DMS114 treated with DMSO at 0.1 percent for 48 hours (cell line): ENCODE measurements at regions not wholly inside any gene's neighbourhood (a gene's known extent, or its start where the extent isn't known, plus 50 kb on each side); places are given as distances from the start of the nearest gene placed in this dataset.

ENCODE experiments used
- DNase-seq: peaks from one replicate; lab custom pipeline; 2025; ENCODE audit not compliant: unreplicated experiment; lab: John Stamatoyannopoulos, UW

DNA sequence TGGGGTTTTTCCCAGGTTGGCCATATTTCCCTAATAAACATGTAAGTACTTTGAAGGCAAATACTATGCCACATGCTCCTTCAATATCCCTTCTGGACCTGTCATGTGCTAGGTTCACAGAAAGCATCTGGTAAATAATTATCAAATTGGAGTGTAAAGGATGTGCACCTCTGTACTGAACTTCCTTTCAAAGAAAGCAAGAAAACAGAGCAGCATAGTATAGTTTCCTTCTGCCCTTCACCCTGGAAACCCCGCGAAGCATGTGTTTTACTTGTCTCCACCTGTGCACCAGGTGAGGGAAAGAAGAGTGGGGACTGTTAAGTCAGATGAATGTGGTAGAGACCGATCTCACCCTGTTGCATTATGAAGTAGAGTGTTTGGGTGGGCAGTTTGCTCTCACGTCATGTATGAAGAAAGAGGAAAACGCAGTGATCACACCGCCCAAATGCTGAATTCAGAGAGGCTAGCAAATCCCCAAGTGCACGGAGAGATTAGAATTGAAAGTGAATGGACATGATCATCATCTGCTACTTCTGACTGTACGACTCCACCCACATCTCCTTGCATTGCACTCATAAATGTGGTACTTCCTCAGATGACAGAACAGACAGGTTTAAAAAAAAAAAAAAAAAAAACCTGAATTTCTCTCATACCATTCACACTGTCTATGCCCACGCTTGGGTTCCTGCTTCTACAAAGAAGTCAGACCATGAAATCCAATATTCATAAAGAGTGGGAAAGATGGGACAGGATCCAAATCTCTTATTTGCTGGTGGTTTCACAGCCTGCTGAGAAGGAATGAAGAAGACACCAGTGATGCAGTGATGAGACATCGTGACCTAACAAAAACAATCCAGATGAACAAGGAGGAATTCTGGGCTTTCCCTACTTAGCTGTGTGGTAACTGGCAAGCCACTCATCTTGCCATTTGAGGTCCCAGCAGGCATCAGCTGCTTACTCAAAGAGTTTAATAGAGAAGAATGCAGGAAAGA, 448.6 kb downstream of the BCL11A start:
- DNase-seq, result no peak

DNA sequence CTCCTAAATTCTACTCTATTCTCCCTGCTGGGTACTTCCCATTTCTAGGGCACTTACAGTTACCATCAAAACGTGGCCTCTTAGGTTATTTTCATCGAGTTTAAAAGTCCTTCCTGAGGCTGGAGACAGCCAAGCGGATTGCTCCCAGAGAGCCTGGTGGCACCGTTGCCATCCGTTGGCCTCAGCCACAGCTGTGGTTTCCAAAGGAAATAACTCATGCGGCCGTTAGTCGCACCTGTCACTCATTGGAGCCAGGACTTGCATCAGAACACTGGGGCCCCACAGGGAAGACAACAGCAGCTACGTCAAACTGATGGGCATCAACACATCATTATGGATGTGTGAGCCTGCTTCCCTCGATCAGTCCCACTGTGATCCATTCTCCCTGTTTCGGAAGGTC, 453.4 kb downstream of the BCL11A start:
- no peak for DNase-seq

DNA sequence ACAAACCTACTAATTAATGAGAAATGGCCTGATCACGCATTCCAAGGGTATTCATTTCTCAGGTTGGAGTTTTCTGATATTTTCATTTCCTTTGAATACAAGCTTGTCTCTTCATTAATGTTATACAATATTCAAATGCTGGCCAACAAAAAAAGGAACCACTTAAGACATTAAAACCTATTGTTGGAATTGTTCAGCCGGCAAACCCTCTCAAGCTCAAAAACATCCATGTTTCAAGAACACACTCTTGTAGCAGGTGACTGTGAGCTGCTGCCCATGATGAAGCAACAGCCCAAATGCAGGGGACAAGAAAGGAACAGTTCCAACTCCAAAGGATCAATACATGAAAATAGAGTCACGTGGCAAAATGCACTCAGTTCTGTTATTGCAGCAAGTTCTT, 454.5 kb downstream of the BCL11A start:
- no peak for DNase-seq

- DNase-seq, result no peak
These were observed 456.2 kb downstream of the BCL11A start for GRCh38 chr2:60097298-60097697.

DNA sequence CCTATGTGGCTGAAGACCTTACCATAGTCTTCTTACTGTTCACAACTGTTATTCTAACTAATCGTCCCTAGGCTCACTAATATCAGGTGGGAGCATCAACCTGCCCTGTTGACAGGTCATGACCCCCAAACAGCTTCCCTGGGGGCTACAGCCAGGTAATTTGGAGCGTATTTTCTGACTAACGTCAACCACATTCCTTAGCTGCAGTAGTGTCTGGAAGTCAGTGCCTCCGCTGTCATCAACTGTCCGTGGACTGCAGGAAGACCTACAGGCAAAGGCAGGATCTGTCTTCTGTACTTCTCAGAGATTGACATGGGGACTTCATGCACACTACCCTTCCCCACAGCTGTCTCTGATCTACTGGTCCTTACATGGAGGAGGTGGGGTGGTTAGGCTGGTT, 456.9 kb downstream of the BCL11A start:
- no peak for DNase-seq

DNA sequence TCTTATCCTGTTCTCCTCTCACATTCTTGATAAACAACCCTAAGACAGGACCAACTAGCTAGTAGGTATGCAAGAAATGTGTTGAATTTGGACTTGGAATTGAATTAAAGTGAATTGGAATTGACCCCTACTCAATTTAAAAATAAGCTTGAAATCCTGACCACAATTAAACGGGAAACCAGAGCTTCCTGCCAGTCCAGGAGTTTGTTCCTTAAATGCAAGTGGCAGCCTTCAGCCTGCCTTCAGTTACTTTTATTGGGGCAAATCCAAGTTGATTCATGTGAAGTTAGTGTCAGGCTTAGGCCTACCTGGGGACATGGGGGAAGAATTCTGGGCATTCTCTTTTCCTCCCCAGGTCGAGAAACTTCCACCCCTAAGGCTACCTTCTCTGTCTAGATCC, 457.6 kb downstream of the BCL11A start:
- DNase-seq, result no peak

- no peak for DNase-seq
These were observed 458.1 kb downstream of the BCL11A start for GRCh38 chr2:60095202-60095815.

GRCh38 chr2:60094450-60094929, 459.0 kb downstream of the BCL11A start:
- DNase-seq, result no peak

- DNase-seq, result no peak
These were observed 460.7 kb downstream of the BCL11A start for GRCh38 chr2:60092781-60093180.

GRCh38 chr2:60091894-60092293, 461.6 kb downstream of the BCL11A start:
- no peak for DNase-seq

GRCh38 chr2:60091266-60091665, 462.2 kb downstream of the BCL11A start:
- no peak for DNase-seq

- DNase-seq, result no peak
These were observed 473.9 kb downstream of the BCL11A start for GRCh38 chr2:60079562-60079961.

GRCh38 chr2:60075048-60075447, 478.4 kb downstream of the BCL11A start:
- DNase-seq, result no peak

DNA sequence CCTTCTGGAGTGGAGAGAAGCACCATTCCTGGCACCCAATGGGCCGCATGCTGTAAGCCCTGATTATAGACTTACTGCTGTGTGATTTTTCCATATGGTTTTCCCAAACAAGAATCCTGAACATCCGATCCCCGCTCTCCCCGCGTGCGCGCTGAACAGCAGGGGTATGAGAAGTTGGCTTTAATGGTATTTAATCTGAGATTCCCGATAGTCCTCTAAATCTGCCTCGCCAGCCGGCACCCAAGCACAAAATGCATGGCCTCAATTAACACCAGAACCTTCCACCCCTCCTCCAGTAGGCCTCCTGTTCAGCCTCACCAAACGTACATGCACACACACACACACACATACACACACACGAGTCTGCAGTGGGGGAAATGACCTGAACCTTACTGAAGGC, 480.3 kb downstream of the BCL11A start:
- DNase-seq, result no peak

- DNase-seq, result no peak
These were observed 480.8 kb downstream of the BCL11A start for GRCh38 chr2:60072609-60073008.

DNA sequence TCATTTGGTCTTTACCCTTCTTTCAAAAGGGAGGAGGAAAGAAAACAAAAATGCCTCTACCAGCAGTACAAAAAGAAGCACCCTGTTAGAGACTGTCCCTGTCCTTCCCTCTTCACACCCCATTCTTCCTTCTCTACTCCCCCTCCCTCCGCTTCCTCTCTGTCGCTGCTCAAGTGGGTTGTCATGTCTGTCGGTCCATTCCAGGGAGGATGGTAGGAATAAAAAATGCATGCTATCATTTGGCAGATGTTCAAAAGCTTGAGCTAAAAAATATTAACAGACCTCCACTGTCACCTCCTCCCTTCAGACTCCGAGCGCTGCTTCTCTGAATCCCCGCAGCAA, 482.0 kb downstream of the BCL11A start:
- no peak for DNase-seq

DNA sequence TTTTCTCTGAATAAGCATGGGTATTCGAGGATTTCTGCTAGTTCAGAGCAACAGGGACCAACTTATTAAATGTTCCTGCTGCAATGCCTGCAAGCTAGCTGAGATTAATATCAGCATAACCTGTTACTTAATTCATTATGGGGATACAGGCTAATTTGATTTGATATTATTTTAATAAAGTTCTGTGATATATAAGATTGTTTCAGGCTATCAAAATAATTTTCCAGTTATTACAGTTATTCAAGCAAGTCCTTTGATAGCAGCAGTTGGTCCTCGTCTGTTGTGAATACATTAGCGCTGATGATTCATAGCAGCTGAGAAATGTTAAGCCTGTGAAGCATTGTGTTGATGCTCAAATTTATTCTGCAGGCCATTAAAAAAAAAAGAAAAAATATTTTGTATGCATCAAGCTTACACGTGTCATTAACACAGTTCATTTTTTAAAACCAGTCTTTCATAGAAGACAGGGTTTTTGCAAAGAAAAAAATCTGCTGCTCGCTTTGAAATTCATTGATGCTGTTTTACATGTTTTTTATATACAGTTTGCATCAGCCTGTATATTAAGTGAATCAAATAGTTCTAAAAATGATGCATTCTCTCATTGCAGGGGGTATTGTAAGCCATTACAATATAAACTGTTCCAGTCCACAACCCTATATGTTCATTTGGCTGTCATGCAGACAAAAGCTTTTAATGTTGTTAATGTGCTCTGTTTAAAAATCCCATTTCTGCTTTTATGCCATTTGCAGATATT, 482.5 kb downstream of the BCL11A start:
- no peak for DNase-seq

DNA sequence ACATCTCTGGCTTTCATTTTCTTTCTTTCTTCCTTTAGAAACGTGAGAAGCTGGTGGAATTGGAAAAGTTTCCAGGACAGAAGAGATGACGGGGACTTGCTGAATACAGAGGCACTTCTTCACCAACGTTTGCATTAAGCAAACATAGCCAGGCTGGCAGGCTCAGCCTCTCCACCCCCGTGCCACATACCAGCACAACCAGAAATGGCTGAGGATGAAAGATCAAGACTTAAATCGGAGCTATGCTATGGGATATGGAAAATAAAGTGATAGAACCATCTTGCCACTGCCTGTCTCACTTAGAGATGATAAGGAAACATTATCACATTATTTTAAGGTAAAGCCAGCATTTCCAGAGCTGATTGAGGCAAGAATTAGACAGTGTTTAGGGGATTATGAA, 483.3 kb downstream of the BCL11A start:
- DNase-seq, result no peak

DNA sequence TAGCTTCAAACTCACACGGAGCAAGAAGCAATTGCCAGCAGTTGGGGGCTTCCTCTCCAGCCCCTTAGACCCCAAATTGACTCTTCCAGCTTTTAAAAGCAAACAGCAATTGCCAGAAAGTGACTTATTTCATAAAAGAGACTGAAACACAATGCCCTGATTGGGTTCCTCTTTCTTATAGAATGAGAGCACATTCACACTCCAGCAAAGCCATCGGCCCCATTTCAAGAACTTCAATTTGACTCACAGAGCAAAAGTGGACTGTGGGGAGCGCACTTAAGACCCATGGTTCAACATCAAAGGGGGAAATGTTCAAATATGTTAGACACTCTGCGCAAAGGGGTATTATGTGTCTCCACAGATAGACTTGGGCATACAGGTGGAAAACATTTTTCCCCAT, 484.7 kb downstream of the BCL11A start:
- no peak for DNase-seq

DNA sequence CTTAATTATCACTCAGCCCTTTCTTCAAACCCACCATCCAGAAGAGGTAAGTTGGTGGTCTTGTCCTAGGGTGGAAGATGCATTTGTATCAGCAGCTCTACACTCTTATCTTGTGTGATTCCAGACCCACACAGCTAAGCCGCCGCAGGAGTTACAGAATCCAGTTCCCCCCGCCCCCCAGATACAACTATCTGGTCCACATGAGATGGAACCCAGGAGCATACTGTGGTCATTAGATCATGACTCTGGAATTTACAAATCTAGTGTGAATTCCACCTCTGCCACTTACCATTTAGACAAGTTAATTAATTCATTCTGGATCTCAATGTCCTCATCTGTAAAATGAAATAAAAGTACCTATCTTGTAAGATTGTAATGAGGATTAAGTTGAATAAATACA, 486.4 kb downstream of the BCL11A start:
- DNase-seq, result no peak

DNA sequence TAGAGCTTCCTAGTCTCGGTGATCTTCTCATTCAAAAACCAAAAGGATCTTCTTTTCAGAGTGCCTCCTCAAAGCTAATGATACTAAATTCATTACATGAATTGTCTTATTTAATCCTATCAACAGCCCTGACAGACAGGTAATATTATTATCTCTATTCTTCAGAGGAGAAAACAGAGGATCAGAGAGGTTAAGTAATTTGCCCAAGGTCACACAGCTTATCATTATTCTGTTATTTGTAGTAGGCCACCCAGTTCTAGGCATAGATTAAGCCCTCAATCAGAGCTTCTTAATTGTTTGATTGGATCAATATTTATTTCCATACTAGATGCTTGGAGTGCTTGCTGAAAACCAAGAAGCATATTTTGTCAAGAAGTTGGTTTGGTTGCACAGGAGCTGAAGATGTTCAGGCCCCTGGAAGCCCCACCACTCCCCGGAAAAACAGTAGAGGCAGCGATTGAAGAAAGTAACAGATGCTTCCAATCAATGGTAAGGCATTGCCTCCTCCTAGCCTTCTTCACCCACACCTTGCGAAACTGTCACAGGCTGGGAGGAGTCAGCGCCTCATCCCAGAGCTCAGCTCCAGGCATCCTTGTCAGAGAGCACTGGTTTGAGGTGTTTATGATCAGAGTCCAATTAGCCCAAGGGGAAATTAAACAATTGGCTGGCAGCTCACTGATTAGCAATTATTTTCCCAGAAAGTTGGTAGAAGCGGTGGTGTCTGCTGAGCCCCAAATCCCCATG, 487.2 kb downstream of the BCL11A start:
- DNase-seq, result no peak
